Fibroblast of upper back skin (primary cell): ENCODE measurements at regions not wholly inside any gene's neighbourhood (a gene's known extent, or its start where the extent isn't known, plus 50 kb on each side); places are given as distances from the start of the nearest gene placed in this dataset.

ENCODE experiments used
- DNase-seq: peaks from one replicate; pipeline ENCODE4 v3.0.0-alpha.2; 2013

- no peak for DNase-seq
Observed at GRCh38 chr9:90948156-90948555, 146.5 kb downstream of the SYK start.

- DNase-seq: no peak
Observed at GRCh38 chr9:90950600-90950999, 149.0 kb downstream of the SYK start.

- no peak for DNase-seq
Observed at GRCh38 chr9:90953200-90953599, 151.6 kb downstream of the SYK start.

- DNase-seq: no peak
Observed at GRCh38 chr9:90953805-90954204, 152.2 kb downstream of the SYK start.

GRCh38 chr9:90956026-90956810, 154.6 kb downstream of the SYK start:
- DNase-seq: peak; percentile 52

- no peak for DNase-seq
Observed at GRCh38 chr9:90958328-90958727, 156.7 kb downstream of the SYK start.

- no peak for DNase-seq
Observed at GRCh38 chr9:90960941-90961340, 159.3 kb downstream of the SYK start.

DNA sequence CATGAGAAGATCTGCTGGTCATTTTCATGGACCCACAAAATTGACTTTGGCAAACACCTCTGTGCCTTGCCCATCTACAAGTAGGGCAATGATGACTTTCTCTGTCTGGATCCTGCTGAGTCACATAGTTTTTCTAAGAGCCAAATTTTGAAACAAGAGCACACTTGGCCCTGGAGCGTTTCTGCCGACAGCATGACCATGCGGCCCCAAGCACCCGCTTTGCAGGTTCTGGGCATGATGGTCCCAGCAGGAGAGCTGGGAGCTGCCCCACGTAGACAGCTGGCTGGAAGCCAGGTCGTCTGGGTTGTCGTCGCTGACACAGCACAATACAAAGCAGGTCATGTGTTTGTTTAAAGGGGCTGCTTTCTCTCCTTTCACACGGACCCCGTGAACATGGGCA, 159.8 kb downstream of the SYK start:
- no peak for DNase-seq

GRCh38 chr9:90964101-90965020, 162.7 kb downstream of the SYK start:
- peak; percentile 60 for DNase-seq

GRCh38 chr9:90965226-90966030, 163.8 kb downstream of the SYK start:
- peak; percentile 73 for DNase-seq

GRCh38 chr9:90966031-90966290, 164.3 kb downstream of the SYK start:
- no peak for DNase-seq

- DNase-seq: peak; percentile 85
Observed at GRCh38 chr9:90966480-90967144, 165.0 kb downstream of the SYK start.

DNA sequence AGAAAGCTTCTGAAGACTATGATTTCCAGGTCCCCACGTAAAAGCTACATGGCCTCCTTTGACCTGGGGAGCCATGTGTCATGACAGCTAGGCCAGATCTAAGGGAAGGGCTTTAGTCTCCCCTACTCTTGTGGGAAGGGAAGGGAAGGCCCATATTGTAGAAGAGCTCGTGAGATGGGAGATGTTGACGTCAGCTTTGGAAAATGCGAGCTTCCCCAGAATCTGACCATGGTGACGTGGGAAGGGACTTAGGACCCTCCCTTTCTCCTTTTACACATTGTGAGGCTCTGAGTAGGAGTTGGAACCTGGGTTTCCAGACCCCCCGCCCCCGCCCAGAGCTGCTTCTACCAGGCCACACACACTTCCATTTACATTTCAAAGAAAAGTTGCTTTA, 165.5 kb downstream of the SYK start:
- peak; percentile 89 for DNase-seq

- DNase-seq: no peak
Observed at GRCh38 chr9:90969021-90969675, 167.5 kb downstream of the SYK start.

GRCh38 chr9:90970608-90971007, 169.0 kb downstream of the SYK start:
- DNase-seq: no peak

- no peak for DNase-seq
Observed at GRCh38 chr9:90972057-90972456, 170.4 kb downstream of the SYK start.

- DNase-seq: peak; percentile 68
Observed at GRCh38 chr9:90974016-90974415, 172.4 kb downstream of the SYK start.

- DNase-seq: no peak
Observed at GRCh38 chr9:90974643-90975245, 173.1 kb downstream of the SYK start.

GRCh38 chr9:90975781-90976538, 174.3 kb downstream of the SYK start:
- DNase-seq: peak; percentile 64

GRCh38 chr9:90979138-90979551, 177.5 kb downstream of the SYK start:
- DNase-seq: no peak

DNA sequence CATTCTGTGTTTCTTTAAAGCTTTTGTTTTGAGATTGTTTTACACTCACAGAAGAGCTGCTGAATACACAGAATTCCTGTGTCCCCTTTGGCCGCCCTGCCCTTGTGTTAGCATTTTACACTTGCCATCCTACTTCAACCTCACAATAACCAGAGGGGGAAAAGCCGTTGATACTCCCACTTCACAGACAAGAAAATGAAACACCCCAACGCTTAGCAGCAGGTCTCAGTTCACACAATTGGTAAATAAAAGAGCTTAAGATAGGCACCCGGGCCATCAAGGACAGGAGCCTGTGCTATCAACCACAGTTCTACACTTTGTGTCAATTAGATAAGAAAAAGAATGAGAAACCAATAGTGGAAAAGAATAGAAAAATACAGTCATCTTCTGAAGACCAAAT, 178.0 kb downstream of the SYK start:
- DNase-seq: no peak
